ACC112 (cell line): ENCODE measurements at regions not wholly inside any gene's neighbourhood (a gene's known extent, or its start where the extent isn't known, plus 50 kb on each side); places are given as distances from the start of the nearest gene placed in this dataset.

ENCODE experiments used
- H2AFZ ChIP-seq: fragments of 200-600 bp; sonication (generic); one replicate; pipeline ENCODE4 v1.6.0; 2017; ENCODE audit warnings: antibody characterized with exemption, low read length; ENCODE audit not compliant: unreplicated experiment
- H3K27ac ChIP-seq: fragments of 200-600 bp; sonication (generic); 2 replicates; pipeline ENCODE4 v1.5.1; 2014; ENCODE audit warnings: low read depth, mild to moderate bottlenecking, antibody characterized with exemption, low read length, moderate library complexity
- H3K27me3 ChIP-seq: fragments of 200-600 bp; sonication (generic); 2 replicates; pipeline ENCODE4 v1.6.1; 2014; ENCODE audit warnings: mild to moderate bottlenecking, antibody characterized with exemption, low read length, moderate library complexity, mixed read lengths; ENCODE audit not compliant: insufficient read depth
- H3K36me3 ChIP-seq: fragments of 200-600 bp; sonication (generic); 2 replicates; pipeline ENCODE4 v1.6.1; 2016; ENCODE audit warnings: mild to moderate bottlenecking, antibody characterized with exemption, low read length, moderate library complexity, mixed read lengths; ENCODE audit not compliant: insufficient read depth
- H3K4me1 ChIP-seq: fragments of 200-600 bp; sonication (generic); one replicate; pipeline ENCODE4 v1.6.1; 2016; ENCODE audit warnings: low read length, mixed read lengths; ENCODE audit not compliant: insufficient read depth, unreplicated experiment, control insufficient read depth
- H3K4me3 ChIP-seq: fragments of 200-600 bp; sonication (generic); 2 replicates; pipeline ENCODE4 v1.5.1; 2014; ENCODE audit warnings: mild to moderate bottlenecking, low read depth, low read length
- H3K79me2 ChIP-seq: fragments of 200-600 bp; sonication (generic); one replicate; pipeline ENCODE4 v1.6.0; 2016; ENCODE audit warnings: low read length; ENCODE audit not compliant: control insufficient read depth, unreplicated experiment, insufficient read depth

- Histone ChIP-seq H2AFZ (no peak overlapping the region), H3K27me3 (no peaks in the 10 kb centered on the region), H3K4me3 (no peak overlapping the region), H3K79me2 (no peaks in the 10 kb centered on the region), H3K27ac (no peak overlapping the region), H3K36me3 (no peaks in the 10 kb centered on the region), H3K4me1 (no peaks in the 10 kb centered on the region)
Observed at GRCh38 chr4:43089730-43090129, 197.2 kb downstream of the GRXCR1 start.

- H3K4me1 ChIP-seq, result no peaks in the 10 kb centered on the region
- H3K27ac ChIP-seq, result no peak overlapping the region
- no peaks in the 10 kb centered on the region for H3K27me3 ChIP-seq
- no peak overlapping the region for H3K4me3 ChIP-seq
- no peak overlapping the region for H2AFZ ChIP-seq
- no peaks in the 10 kb centered on the region for H3K79me2 ChIP-seq
- no peaks in the 10 kb centered on the region for H3K36me3 ChIP-seq
Observed at GRCh38 chr4:43103048-43103447, 210.5 kb downstream of the GRXCR1 start.

- no peaks in the 10 kb centered on the region for H3K4me1 ChIP-seq
- H3K27ac ChIP-seq, result no peak overlapping the region
- no peaks in the 10 kb centered on the region for H3K36me3 ChIP-seq
- no peak overlapping the region for H3K4me3 ChIP-seq
- H3K79me2 ChIP-seq, result no peaks in the 10 kb centered on the region
- H2AFZ ChIP-seq, result no peak overlapping the region
- H3K27me3 ChIP-seq, result no peaks in the 10 kb centered on the region
Observed at GRCh38 chr4:43112139-43112538, 219.6 kb downstream of the GRXCR1 start.

- no peaks in the 10 kb centered on the region for H3K27me3 ChIP-seq
- no peak overlapping the region for H2AFZ ChIP-seq
- no peak overlapping the region for H3K4me3 ChIP-seq
- H3K79me2 ChIP-seq, result no peaks in the 10 kb centered on the region
- H3K36me3 ChIP-seq, result no peaks in the 10 kb centered on the region
- no peaks in the 10 kb centered on the region for H3K4me1 ChIP-seq
- no peak overlapping the region for H3K27ac ChIP-seq
Observed at GRCh38 chr4:43113196-43113595, 220.7 kb downstream of the GRXCR1 start.

DNA sequence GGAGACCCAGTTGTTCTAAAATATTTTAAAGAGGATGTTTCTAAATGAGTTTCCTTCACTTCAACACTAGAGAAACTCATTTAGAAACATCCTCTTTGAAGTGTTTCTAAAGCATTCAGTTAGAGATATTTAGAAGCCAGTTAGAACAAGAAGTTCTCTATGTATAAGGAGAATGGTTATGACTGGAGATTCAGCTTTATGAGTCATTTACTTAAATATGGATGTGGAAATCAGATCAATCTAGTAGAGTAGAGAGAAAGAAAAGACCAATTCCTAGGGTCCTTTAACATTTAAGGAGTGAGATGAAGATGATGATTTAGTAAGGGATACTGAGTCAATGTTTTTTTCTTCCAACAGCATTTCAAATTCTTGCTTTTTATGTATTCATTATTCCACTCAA is 234.1 kb downstream of the GRXCR1 start:
- Histone ChIP-seq H3K79me2 (no peaks in the 10 kb centered on the region), H3K4me3 (no peak overlapping the region), H3K4me1 (no peaks in the 10 kb centered on the region), H2AFZ (no peak overlapping the region), H3K27ac (no peak overlapping the region), H3K36me3 (no peaks in the 10 kb centered on the region), H3K27me3 (no peaks in the 10 kb centered on the region)

DNA sequence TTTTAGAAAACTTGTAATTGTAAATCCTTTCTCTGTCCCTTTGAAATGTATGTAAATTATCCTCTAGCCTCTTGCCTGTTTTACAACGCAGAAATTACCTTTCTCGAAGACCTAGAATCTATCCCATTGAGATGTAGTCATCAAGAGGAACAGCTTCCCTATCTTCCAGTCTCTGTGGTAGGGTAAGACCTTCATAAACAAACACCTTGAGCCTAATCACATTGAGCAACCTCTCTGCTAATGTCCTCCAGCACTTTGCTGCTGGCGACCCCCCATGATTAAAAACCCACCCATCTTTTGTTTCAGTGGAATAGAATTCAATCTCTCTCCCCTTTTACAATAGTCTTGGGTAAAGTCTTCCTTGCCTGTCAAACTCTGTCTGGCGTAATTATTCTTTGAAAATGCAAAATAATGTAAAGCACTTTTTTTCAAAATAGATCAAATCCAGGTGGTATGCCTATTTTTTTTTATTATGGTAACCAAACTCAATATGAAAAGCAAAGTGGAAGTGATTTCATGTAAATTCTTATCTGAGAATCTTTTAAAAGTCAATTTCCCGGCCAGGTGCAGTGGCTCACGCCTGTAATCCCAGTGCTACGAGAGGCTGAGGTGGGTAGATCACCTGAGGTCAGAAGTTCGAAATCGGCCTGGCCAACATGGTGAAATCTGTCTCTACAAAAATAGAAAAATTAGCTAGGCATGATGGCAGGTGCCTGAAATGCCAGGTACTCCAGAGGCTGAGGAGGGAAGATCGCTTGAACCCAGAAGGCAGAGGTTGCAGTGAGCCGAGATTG is 237.9 kb downstream of the GRXCR1 start:
- Histone ChIP-seq H2AFZ (no peak overlapping the region), H3K79me2 (no peaks in the 10 kb centered on the region), H3K27ac (no peak overlapping the region), H3K27me3 (no peaks in the 10 kb centered on the region), H3K4me1 (no peaks in the 10 kb centered on the region), H3K36me3 (no peaks in the 10 kb centered on the region), H3K4me3 (no peak overlapping the region)

DNA sequence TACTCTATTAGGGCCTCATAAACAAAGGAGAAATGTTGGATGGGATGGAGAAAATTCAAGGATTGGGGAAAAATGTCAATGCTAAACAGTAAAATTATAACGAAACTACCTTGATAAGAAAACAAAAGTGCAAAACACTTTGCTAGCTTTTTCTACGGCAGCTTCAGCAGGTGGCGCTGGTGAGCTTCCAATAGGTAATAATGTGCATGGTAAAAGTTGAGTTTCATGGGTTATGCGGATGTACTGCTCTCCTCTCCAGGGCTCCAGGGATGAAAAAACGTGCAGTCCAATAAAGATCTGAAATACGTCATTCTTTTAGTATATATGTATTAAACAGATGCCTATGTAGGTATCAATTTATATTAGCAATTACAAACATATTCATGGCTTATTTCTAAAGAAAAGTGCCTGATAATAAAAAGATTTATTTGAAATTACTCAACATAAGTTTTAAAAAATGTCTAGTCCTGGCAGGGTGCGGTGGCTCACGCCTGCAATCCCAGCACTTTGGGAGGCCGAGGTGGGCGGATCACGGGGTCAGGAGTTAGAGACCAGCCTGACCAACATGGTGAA is 239.6 kb downstream of the GRXCR1 start:
- peak overlapping the region; percentile 63 for H3K4me3 ChIP-seq
- H3K27me3 ChIP-seq, result no peaks in the 10 kb centered on the region
- no peaks in the 10 kb centered on the region for H3K4me1 ChIP-seq
- peak overlapping the region; percentile 75 for H2AFZ ChIP-seq
- no peaks in the 10 kb centered on the region for H3K79me2 ChIP-seq
- no peaks in the 10 kb centered on the region for H3K36me3 ChIP-seq
- no peak overlapping the region for H3K27ac ChIP-seq

- H2AFZ ChIP-seq, result no peak overlapping the region
- no peaks in the 10 kb centered on the region for H3K27me3 ChIP-seq
- no peak overlapping the region for H3K4me3 ChIP-seq
- no peaks in the 10 kb centered on the region for H3K79me2 ChIP-seq
- H3K36me3 ChIP-seq, result no peaks in the 10 kb centered on the region
- no peak overlapping the region for H3K27ac ChIP-seq
- H3K4me1 ChIP-seq, result no peaks in the 10 kb centered on the region
Observed at GRCh38 chr4:43133566-43133965, 241.1 kb downstream of the GRXCR1 start.

- no peak overlapping the region for H3K27ac ChIP-seq
Observed at GRCh38 chr4:43136752-43137151, 244.2 kb downstream of the GRXCR1 start.

GRCh38 chr4:43146198-43146597 is 253.7 kb downstream of the GRXCR1 start:
- no peaks in the 10 kb centered on the region for H3K4me1 ChIP-seq
- H3K36me3 ChIP-seq, result no peaks in the 10 kb centered on the region
- H3K4me3 ChIP-seq, result no peak overlapping the region
- H3K79me2 ChIP-seq, result no peaks in the 10 kb centered on the region
- H2AFZ ChIP-seq, result no peak overlapping the region
- H3K27ac ChIP-seq, result no peak overlapping the region
- no peaks in the 10 kb centered on the region for H3K27me3 ChIP-seq

More at GRCh38 chr4:43136752-43137151, 244.2 kb downstream of the GRXCR1 start:
- Histone ChIP-seq H3K4me3 (no peak overlapping the region), H2AFZ (no peak overlapping the region), H3K4me1 (no peaks in the 10 kb centered on the region), H3K79me2 (no peaks in the 10 kb centered on the region), H3K27me3 (no peaks in the 10 kb centered on the region), H3K36me3 (no peaks in the 10 kb centered on the region)

DNA sequence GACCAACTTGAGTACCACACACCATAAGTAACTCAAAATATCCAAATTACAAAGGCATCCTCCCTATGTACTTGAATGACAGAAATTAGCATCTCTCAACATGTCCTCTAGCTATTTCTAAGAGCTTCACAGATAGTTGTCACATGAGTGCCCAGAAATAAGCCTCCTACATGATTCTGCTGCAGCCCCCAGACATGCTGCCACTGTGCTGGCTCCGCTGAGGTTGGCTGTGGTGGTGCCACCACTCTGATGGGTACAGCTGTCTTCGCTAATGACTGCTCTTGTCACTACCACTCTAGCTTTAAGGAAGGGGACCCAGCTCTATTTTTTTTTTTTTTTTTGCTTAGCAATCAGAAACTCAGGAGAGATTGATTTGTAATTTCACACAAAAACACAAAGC is 256.0 kb downstream of the GRXCR1 start:
- Histone ChIP-seq H3K36me3 (no peaks in the 10 kb centered on the region), H3K4me3 (no peak overlapping the region), H3K79me2 (no peaks in the 10 kb centered on the region), H3K27me3 (no peaks in the 10 kb centered on the region), H2AFZ (no peak overlapping the region), H3K4me1 (no peaks in the 10 kb centered on the region), H3K27ac (no peak overlapping the region)
